ENCODE measurements at regions not wholly inside any gene's neighbourhood (a gene's known extent, or its start where the extent isn't known, plus 50 kb on each side); places are given as distances from the start of the nearest gene placed in this dataset.

DNA sequence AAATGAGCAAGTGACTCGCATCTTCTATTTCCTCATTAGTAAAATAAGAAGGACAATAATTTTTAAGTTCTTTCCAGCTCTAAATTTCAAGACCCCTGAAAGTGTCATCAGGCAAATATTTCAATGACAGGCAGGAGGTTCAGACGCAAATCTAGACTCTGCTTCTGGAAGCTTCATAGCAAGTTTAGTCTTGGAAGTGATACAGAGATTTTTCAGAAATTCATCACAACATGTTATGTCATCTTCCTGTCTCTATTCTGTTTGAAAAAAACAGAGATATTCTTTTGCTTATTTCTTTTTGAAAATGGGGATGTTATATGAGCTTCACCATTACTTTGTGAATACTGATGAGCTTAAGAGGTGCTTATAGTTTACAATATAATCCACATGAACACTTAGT is 74.0 kb downstream of the C3orf85 start:
- Mint-ChIP-seq H3K9me3 (ENCODE audit: unreplicated experiment) (no peaks in the 10 kb centered on the region), H3K27me3 (ENCODE audit: unreplicated experiment) (no peaks in the 10 kb centered on the region), H3K27ac (ENCODE audit: unreplicated experiment) (no peak overlapping the region), H3K4me1 (ENCODE audit: unreplicated experiment) (no peaks in the 10 kb centered on the region), H3K36me3 (ENCODE audit: low read depth, unreplicated experiment) (no peaks in the 10 kb centered on the region), H3K4me3 (ENCODE audit: unreplicated experiment) (no peak overlapping the region)
- DNase-seq (ENCODE audit: low spot score) = no peak
- no peak for TF ChIP-seq CTCF (IDR thresholded peaks at IDR 0.05; ENCODE audit: unreplicated experiment)

- H3K4me1 Mint-ChIP-seq (ENCODE audit: unreplicated experiment) = no peaks in the 10 kb centered on the region
- H3K9me3 Mint-ChIP-seq (ENCODE audit: unreplicated experiment) = no peaks in the 10 kb centered on the region
- H3K27ac Mint-ChIP-seq (ENCODE audit: unreplicated experiment) = no peak overlapping the region
- no peak for DNase-seq (ENCODE audit: low spot score)
- no peak overlapping the region for H3K4me3 Mint-ChIP-seq (ENCODE audit: unreplicated experiment)
- no peak for TF ChIP-seq CTCF (IDR thresholded peaks at IDR 0.05; ENCODE audit: unreplicated experiment)
- no peaks in the 10 kb centered on the region for H3K27me3 Mint-ChIP-seq (ENCODE audit: unreplicated experiment)
- no peaks in the 10 kb centered on the region for H3K36me3 Mint-ChIP-seq (ENCODE audit: low read depth, unreplicated experiment)
Measured at GRCh38 chr3:109211941-109212340, 75.4 kb downstream of the C3orf85 start.

- H3K36me3 Mint-ChIP-seq (ENCODE audit: low read depth, unreplicated experiment) = no peaks in the 10 kb centered on the region
- H3K9me3 Mint-ChIP-seq (ENCODE audit: unreplicated experiment) = peaks cover 3% of the 10 kb centered on the region
- no peak for DNase-seq (ENCODE audit: low spot score)
- H3K4me1 Mint-ChIP-seq (ENCODE audit: unreplicated experiment) = no peaks in the 10 kb centered on the region
- H3K27me3 Mint-ChIP-seq (ENCODE audit: unreplicated experiment) = no peaks in the 10 kb centered on the region
- no peak for TF ChIP-seq CTCF (IDR thresholded peaks at IDR 0.05; ENCODE audit: unreplicated experiment)
- H3K27ac Mint-ChIP-seq (ENCODE audit: unreplicated experiment) = no peak overlapping the region
- H3K4me3 Mint-ChIP-seq (ENCODE audit: unreplicated experiment) = no peak overlapping the region
Measured at GRCh38 chr3:109213321-109213720, 76.8 kb downstream of the C3orf85 start.

DNA sequence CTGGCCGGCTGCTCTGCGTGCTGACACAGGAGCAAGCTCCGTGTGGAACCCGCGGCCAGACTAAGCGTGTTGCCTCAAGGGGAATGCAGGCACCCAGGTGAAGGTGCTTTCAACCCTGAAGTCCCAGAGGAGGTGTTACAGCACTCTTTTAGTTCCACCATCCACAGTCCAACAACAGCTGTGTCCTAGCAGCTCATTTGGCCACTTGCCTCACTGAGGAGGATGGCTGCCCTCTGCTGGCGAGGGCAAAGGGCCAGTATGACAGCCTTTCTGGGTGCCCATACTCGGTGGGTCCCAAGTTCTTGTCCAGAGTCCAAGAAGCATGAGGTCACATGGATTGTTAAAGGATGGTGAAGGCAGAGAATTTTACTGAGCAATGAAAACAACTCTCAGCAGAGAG is 87.8 kb downstream of the C3orf85 start:
- no peaks in the 10 kb centered on the region for H3K27me3 Mint-ChIP-seq (ENCODE audit: unreplicated experiment)
- no peaks in the 10 kb centered on the region for H3K4me1 Mint-ChIP-seq (ENCODE audit: unreplicated experiment)
- DNase-seq (ENCODE audit: low spot score) = peak; percentile 7
- no peaks in the 10 kb centered on the region for H3K9me3 Mint-ChIP-seq (ENCODE audit: unreplicated experiment)
- no peak overlapping the region for H3K27ac Mint-ChIP-seq (ENCODE audit: unreplicated experiment)
- H3K36me3 Mint-ChIP-seq (ENCODE audit: low read depth, unreplicated experiment) = no peaks in the 10 kb centered on the region
- H3K4me3 Mint-ChIP-seq (ENCODE audit: unreplicated experiment) = no peak overlapping the region
- peak; percentile 24 for TF ChIP-seq CTCF (IDR thresholded peaks at IDR 0.05; ENCODE audit: unreplicated experiment)

GRCh38 chr3:109225516-109225915 is 89.0 kb downstream of the C3orf85 start:
- no peak for DNase-seq (ENCODE audit: low spot score)
- TF ChIP-seq CTCF (IDR thresholded peaks at IDR 0.05; ENCODE audit: unreplicated experiment) = no peak
- H3K4me3 Mint-ChIP-seq (ENCODE audit: unreplicated experiment) = no peak overlapping the region
- no peak overlapping the region for H3K27ac Mint-ChIP-seq (ENCODE audit: unreplicated experiment)
- no peaks in the 10 kb centered on the region for H3K27me3 Mint-ChIP-seq (ENCODE audit: unreplicated experiment)
- H3K4me1 Mint-ChIP-seq (ENCODE audit: unreplicated experiment) = no peaks in the 10 kb centered on the region
- no peaks in the 10 kb centered on the region for H3K9me3 Mint-ChIP-seq (ENCODE audit: unreplicated experiment)
- no peaks in the 10 kb centered on the region for H3K36me3 Mint-ChIP-seq (ENCODE audit: low read depth, unreplicated experiment)

All from endothelial cell (in vitro differentiated cells).